OCI-M1 (cell line): ENCODE measurements at regions not wholly inside any gene's neighbourhood (a gene's known extent, or its start where the extent isn't known, plus 50 kb on each side); places are given as distances from the start of the nearest gene placed in this dataset.
"Not testable (repeated sequence)": the region's sequence is repeated elsewhere in the genome, so short reads cannot be mapped to it uniquely, and the experiment has no call there.

Experiments used
- DNase-seq: peaks from one replicate; lab custom pipeline; 2025; lab: John Stamatoyannopoulos, UW

GRCh38 chr9:85487872-85488271, 253.9 kb downstream of the AGTPBP1 start:
- no peak for DNase-seq

GRCh38 chr9:85484235-85484634, 257.5 kb downstream of the AGTPBP1 start:
- DNase-seq = no peak

- no peak for DNase-seq
Observed at GRCh38 chr9:85483208-85483607, 258.5 kb downstream of the AGTPBP1 start.

GRCh38 chr9:85479305-85479704, 262.4 kb downstream of the AGTPBP1 start:
- no peak for DNase-seq

- no peak for DNase-seq
Observed at GRCh38 chr9:85478847-85479246, 262.9 kb downstream of the AGTPBP1 start.

GRCh38 chr9:85474896-85475295, 266.9 kb downstream of the AGTPBP1 start:
- DNase-seq = not testable (repeated sequence)

GRCh38 chr9:85471791-85472190, 270.0 kb downstream of the AGTPBP1 start:
- DNase-seq = no peak

- DNase-seq = no peak
Observed at GRCh38 chr9:85469041-85469440, 272.7 kb downstream of the AGTPBP1 start.

GRCh38 chr9:85466834-85467233, 274.9 kb downstream of the AGTPBP1 start:
- no peak for DNase-seq

GRCh38 chr9:85458114-85458864, 283.5 kb downstream of the AGTPBP1 start:
- not testable (repeated sequence) for DNase-seq

GRCh38 chr9:85453850-85454249, 287.9 kb downstream of the AGTPBP1 start:
- no peak for DNase-seq

- no peak for DNase-seq
Observed at GRCh38 chr9:85452841-85453240, 288.9 kb downstream of the AGTPBP1 start.

GRCh38 chr9:85451680-85452079, 290.1 kb downstream of the AGTPBP1 start:
- no peak for DNase-seq

GRCh38 chr9:85445887-85446286, 295.9 kb downstream of the AGTPBP1 start:
- DNase-seq = no peak

- no peak for DNase-seq
Observed at GRCh38 chr9:85444243-85444642, 297.5 kb downstream of the AGTPBP1 start.

- DNase-seq = no peak
Observed at GRCh38 chr9:85443190-85443598, 298.6 kb downstream of the AGTPBP1 start.

GRCh38 chr9:85439791-85440190, 302.0 kb downstream of the AGTPBP1 start:
- DNase-seq = no peak

- DNase-seq = not testable (repeated sequence)
Observed at GRCh38 chr9:85433956-85434355, 307.8 kb downstream of the AGTPBP1 start.

- DNase-seq = not testable (repeated sequence)
Observed at GRCh38 chr9:85433551-85433950, 308.2 kb downstream of the AGTPBP1 start.

- DNase-seq = no peak
Observed at GRCh38 chr9:85433046-85433445, 308.7 kb downstream of the AGTPBP1 start.

GRCh38 chr9:85432599-85432998, 309.2 kb downstream of the AGTPBP1 start:
- DNase-seq = no peak

- DNase-seq = no peak
Observed at GRCh38 chr9:85431339-85432102, 310.2 kb downstream of the AGTPBP1 start.

- no peak for DNase-seq
Observed at GRCh38 chr9:85430659-85431338, 311.0 kb downstream of the AGTPBP1 start.
